Glutamatergic neuron (in vitro differentiated cells): ENCODE measurements at regions not wholly inside any gene's neighbourhood (a gene's known extent, or its start where the extent isn't known, plus 50 kb on each side); places are given as distances from the start of the nearest gene placed in this dataset.

Source experiments
- DNase-seq: peaks from one replicate; pipeline ENCODE4 v3.0.0; 2022
- H3K27ac Mint-ChIP-seq: one replicate; pipeline ENCODE4 v1.8.0; 2020; ENCODE audit warnings: mild to moderate bottlenecking, mixed read lengths, inconsistent platforms; ENCODE audit not compliant: unreplicated experiment
- H3K27me3 Mint-ChIP-seq: one replicate; pipeline ENCODE4 v1.8.0; 2020; ENCODE audit warnings: mild to moderate bottlenecking, moderate library complexity, mixed read lengths, inconsistent platforms; ENCODE audit not compliant: unreplicated experiment
- H3K36me3 Mint-ChIP-seq: one replicate; pipeline ENCODE4 v1.8.0; 2020; ENCODE audit warnings: mild to moderate bottlenecking, mixed read lengths, inconsistent platforms; ENCODE audit not compliant: unreplicated experiment
- H3K4me1 Mint-ChIP-seq: one replicate; pipeline ENCODE4 v1.8.0; 2020; ENCODE audit warnings: mild to moderate bottlenecking, low read depth, mixed read lengths, inconsistent platforms; ENCODE audit not compliant: unreplicated experiment
- H3K4me3 Mint-ChIP-seq: one replicate; pipeline ENCODE4 v1.8.0; 2020; ENCODE audit warnings: mild to moderate bottlenecking, mixed read lengths, inconsistent platforms; ENCODE audit not compliant: unreplicated experiment
- H3K9me3 Mint-ChIP-seq: one replicate; pipeline ENCODE4 v1.8.0; 2020; ENCODE audit warnings: mild to moderate bottlenecking, moderate library complexity, mixed read lengths, inconsistent platforms; ENCODE audit not compliant: unreplicated experiment
- CTCF ChIP-seq: fragments of 200-600 bp; sonication (generic); IDR thresholded peaks from one replicate; pipeline ENCODE4 v1.5.0; 2021; ENCODE audit not compliant: partially characterized antibody, unreplicated experiment

- no peak for DNase-seq
- Mint-ChIP-seq H3K4me3 (no peak overlapping the region), H3K9me3 (no peaks in the 10 kb centered on the region), H3K27me3 (no peaks in the 10 kb centered on the region), H3K27ac (no peak overlapping the region), H3K36me3 (no peaks in the 10 kb centered on the region), H3K4me1 (no peaks in the 10 kb centered on the region)
- no peak for TF ChIP-seq CTCF
Observed at GRCh38 chr16:75854152-75854551, 127.9 kb upstream of the CPHXL start.

GRCh38 chr16:75860326-75861053, 134.2 kb upstream of the CPHXL start:
- peak overlapping the region; percentile 33 for H3K4me3 Mint-ChIP-seq
- peak overlapping the region; percentile 71 for H3K27ac Mint-ChIP-seq
- peaks cover 2% of the 10 kb centered on the region for H3K27me3 Mint-ChIP-seq
- H3K36me3 Mint-ChIP-seq, result no peaks in the 10 kb centered on the region
- peak; percentile 35 for DNase-seq
- peaks cover 8% of the 10 kb centered on the region for H3K4me1 Mint-ChIP-seq
- TF ChIP-seq CTCF, result no peak
- no peaks in the 10 kb centered on the region for H3K9me3 Mint-ChIP-seq

GRCh38 chr16:75861311-75862097, 135.2 kb upstream of the CPHXL start:
- TF ChIP-seq CTCF, result no peak
- DNase-seq, result no peak
- H3K27ac Mint-ChIP-seq, result no peak overlapping the region
- H3K36me3 Mint-ChIP-seq, result no peaks in the 10 kb centered on the region
- no peak overlapping the region for H3K4me3 Mint-ChIP-seq
- H3K9me3 Mint-ChIP-seq, result no peaks in the 10 kb centered on the region
- peaks cover 2% of the 10 kb centered on the region for H3K27me3 Mint-ChIP-seq
- H3K4me1 Mint-ChIP-seq, result peaks cover 8% of the 10 kb centered on the region

- H3K36me3 Mint-ChIP-seq, result no peaks in the 10 kb centered on the region
- H3K4me3 Mint-ChIP-seq, result no peak overlapping the region
- peaks cover 2% of the 10 kb centered on the region for H3K27me3 Mint-ChIP-seq
- H3K9me3 Mint-ChIP-seq, result no peaks in the 10 kb centered on the region
- TF ChIP-seq CTCF, result no peak
- no peak overlapping the region for H3K27ac Mint-ChIP-seq
- H3K4me1 Mint-ChIP-seq, result peaks cover 8% of the 10 kb centered on the region
- DNase-seq, result no peak
Observed at GRCh38 chr16:75862098-75862386, 135.8 kb upstream of the CPHXL start.

GRCh38 chr16:75864243-75864642, 138.0 kb upstream of the CPHXL start:
- DNase-seq, result no peak
- H3K4me1 Mint-ChIP-seq, result peaks cover 8% of the 10 kb centered on the region
- H3K4me3 Mint-ChIP-seq, result no peak overlapping the region
- peaks cover 2% of the 10 kb centered on the region for H3K9me3 Mint-ChIP-seq
- no peaks in the 10 kb centered on the region for H3K36me3 Mint-ChIP-seq
- TF ChIP-seq CTCF, result no peak
- no peak overlapping the region for H3K27ac Mint-ChIP-seq
- H3K27me3 Mint-ChIP-seq, result peaks cover 2% of the 10 kb centered on the region
